Renal cortical epithelial cell (primary cell): ENCODE measurements at regions not wholly inside any gene's neighbourhood (a gene's known extent, or its start where the extent isn't known, plus 50 kb on each side); places are given as distances from the start of the nearest gene placed in this dataset.

Source experiments
- DNase-seq: peaks from one replicate; pipeline ENCODE4 v3.0.0-alpha.2; 2011; ENCODE audit warnings: low read depth

DNA sequence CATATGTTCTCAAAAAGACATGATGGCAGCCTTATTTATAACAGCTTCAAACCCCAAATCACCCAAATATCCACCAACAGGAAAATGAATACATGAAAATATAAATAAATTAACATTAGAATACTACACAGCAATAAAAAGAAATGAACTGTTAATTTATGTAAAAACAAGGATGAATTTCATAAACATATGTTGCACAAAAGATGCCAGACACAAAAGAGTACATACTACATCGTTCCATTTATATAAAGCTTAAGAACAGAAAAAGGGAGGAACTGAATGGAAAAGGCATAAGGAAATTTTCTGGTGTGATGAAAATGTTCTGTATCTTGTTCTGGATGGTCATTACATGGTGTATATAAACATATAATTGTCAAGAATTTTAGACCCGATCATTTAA lies 69.9 kb upstream of the TUSC7 start:
- DNase-seq: no peak

DNA sequence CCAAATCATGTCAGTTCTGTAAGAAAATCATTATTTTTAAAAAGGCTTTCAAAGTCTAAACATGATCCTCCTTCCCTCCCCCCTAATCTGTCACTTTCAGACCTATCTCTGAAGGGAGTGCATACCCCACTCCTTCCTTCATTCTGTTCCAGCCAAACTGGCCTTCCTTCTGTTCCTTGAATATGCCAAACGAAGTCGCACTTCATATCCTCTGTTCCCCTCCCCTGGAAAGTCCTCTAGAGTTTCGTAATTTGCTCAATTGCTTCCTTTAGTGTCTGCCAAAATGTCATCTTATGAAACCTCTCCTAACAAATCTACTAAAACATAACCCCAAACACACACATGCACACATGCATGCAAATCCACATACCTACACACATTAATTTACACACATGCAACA lies 69.5 kb upstream of the TUSC7 start:
- no peak for DNase-seq

DNA sequence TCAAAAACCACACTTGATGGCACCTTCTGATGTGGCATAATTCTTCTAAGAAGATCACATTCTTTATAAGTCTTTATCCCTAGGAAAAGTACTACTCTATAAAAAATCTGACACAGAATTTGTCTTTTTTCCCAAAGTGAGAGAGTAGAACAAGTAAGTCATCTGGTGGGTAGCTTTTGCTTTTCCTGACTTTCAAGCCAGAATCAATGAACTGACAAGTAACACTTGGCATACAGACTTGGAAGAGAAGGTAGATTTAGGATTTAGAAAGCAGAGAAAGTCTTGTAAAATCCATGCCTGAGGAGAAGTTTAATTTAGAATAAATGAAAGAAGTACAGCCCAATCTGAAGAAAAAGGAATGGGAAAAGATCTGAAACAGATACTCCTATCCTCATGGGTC lies 66.6 kb upstream of the TUSC7 start:
- no peak for DNase-seq

DNA sequence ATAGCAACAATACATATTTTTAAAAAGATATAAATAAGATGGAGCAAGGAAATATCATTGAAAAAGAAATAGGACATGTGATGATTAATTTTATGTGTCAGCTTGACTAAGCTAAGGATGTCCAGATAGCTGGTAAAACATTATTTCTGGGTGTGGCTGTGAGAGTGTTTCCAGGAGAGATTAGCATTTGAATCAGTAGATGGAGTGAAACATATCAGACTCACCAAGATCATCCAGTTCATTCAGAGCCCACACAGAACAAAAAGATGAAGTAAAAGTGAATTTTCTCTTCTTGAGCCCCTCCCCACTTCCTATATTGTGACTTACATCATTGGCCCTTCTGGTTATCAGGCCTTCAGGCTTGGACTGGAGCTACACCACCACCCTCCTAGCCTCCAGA lies 61.6 kb upstream of the TUSC7 start:
- DNase-seq: no peak
